OCI-LY7 (cell line): ENCODE measurements at regions not wholly inside any gene's neighbourhood (a gene's known extent, or its start where the extent isn't known, plus 50 kb on each side); places are given as distances from the start of the nearest gene placed in this dataset.

Experiments used
- BruUV-seq: library from RNA; stranded (reverse); fragments of 400-500 nt; replicated peaks from 2 replicates; lab custom pipeline; 2021; lab: Mats Ljungman, UMichigan
- CTCF ChIA-PET: fragments of 300-600 bp; sonication (Branson Sonifier 250); formaldehyde crosslinking; loops from one replicate; lab custom pipeline; 2022; ENCODE audit warnings: antibody characterized with exemption; ENCODE audit not compliant: unreplicated experiment; lab: Charles Lee
- POLR2A ChIA-PET: fragments of 300-600 bp; sonication (Branson Sonifier 250); formaldehyde crosslinking; loops from one replicate; lab custom pipeline; 2022; ENCODE audit warnings: antibody characterized with exemption; lab: Charles Lee
- DNase-seq: peaks from one replicate; pipeline ENCODE4 v3.0.0-alpha.2; 2015; ENCODE audit warnings: low spot score
- H2AFZ ChIP-seq: fragments of 200-600 bp; sonication (generic), shearing (Covaris generic); 2 replicates; pipeline ENCODE4 v1.6.1; 2014; ENCODE audit warnings: mild to moderate bottlenecking, antibody characterized with exemption, low read length, moderate library complexity
- H3K27ac ChIP-seq: fragments of 200-600 bp; sonication (generic); 2 replicates; pipeline ENCODE4 v1.5.1; 2014; ENCODE audit warnings: mixed run types, low read depth, mild to moderate bottlenecking, moderate library complexity, low read length, inconsistent platforms; ENCODE audit not compliant: poor library complexity, severe bottlenecking
- H3K36me3 ChIP-seq: fragments of 200-600 bp; sonication (generic); 2 replicates; pipeline ENCODE4 v1.6.1; 2014; ENCODE audit warnings: mild to moderate bottlenecking, antibody characterized with exemption, low read length, moderate library complexity, mixed read lengths; ENCODE audit not compliant: insufficient read depth
- H3K4me1 ChIP-seq: fragments of 200-600 bp; sonication (generic); 2 replicates; pipeline ENCODE4 v1.5.1; 2014; ENCODE audit warnings: mild to moderate bottlenecking, low read length; ENCODE audit not compliant: insufficient read depth, poor library complexity, severe bottlenecking
- H3K4me2 ChIP-seq: fragments of 200-600 bp; sonication (generic); 2 replicates; pipeline ENCODE4 v1.6.1; 2014; ENCODE audit warnings: mild to moderate bottlenecking, low read length
- H3K4me3 ChIP-seq: fragments of 200-600 bp; sonication (generic); 2 replicates; pipeline ENCODE4 v1.5.1; 2014; ENCODE audit warnings: mild to moderate bottlenecking, low read depth, low read length; ENCODE audit not compliant: poor library complexity, severe bottlenecking
- H3K79me2 ChIP-seq: fragments of 200-600 bp; sonication (generic); 2 replicates; pipeline ENCODE4 v1.6.1; 2016; ENCODE audit warnings: low read depth, mild to moderate bottlenecking, low read length, moderate library complexity, mixed read lengths; ENCODE audit not compliant: insufficient read depth
- H3K9me2 ChIP-seq: fragments of 200-600 bp; sonication (generic); 2 replicates; pipeline ENCODE4 v1.6.1; 2016; ENCODE audit warnings: mild to moderate bottlenecking, low read length, mixed read lengths; ENCODE audit not compliant: insufficient read depth
- H3K9me3 ChIP-seq: fragments of 200-600 bp; sonication (generic); 2 replicates; pipeline ENCODE4 v1.6.1; 2014; ENCODE audit warnings: mild to moderate bottlenecking, mixed run types, low read length, mixed read lengths
- H4K20me1 ChIP-seq: fragments of 200-600 bp; sonication (generic); 2 replicates; pipeline ENCODE4 v1.6.1; 2014; ENCODE audit warnings: mild to moderate bottlenecking, antibody characterized with exemption, low read length, moderate library complexity, mixed read lengths; ENCODE audit not compliant: insufficient read depth
- CTCF ChIP-seq: fragments of 200-600 bp; sonication (generic); conservative IDR thresholded peaks from 2 replicates; pipeline ENCODE4 v1.5.1; 2014; ENCODE audit warnings: mild to moderate bottlenecking, antibody characterized with exemption, low read length, moderate library complexity, mixed read lengths
- EZH2phosphoT487 ChIP-seq: fragments of 200-600 bp; sonication (generic); IDR thresholded peaks from 2 replicates; pipeline ENCODE4 v1.6.1; 2018; ENCODE audit warnings: low read depth, borderline replicate concordance, mild to moderate bottlenecking, mixed run types, antibody characterized with exemption, low read length, moderate library complexity, mixed read lengths
- intact Hi-C: fragments of 100-400 bp; cut with micrococcal nuclease; formaldehyde crosslinking; loops from one replicate; pipeline ENCODE4 v1.10.0; 2022; ENCODE audit not compliant: unreplicated experiment

- Histone ChIP-seq H3K9me2 (no peaks in the 10 kb centered on the region), H3K79me2 (no peaks in the 10 kb centered on the region), H3K4me2 (no peak overlapping the region), H3K9me3 (no peaks in the 10 kb centered on the region), H2AFZ (no peak overlapping the region), H3K4me3 (no peak overlapping the region), H3K4me1 (no peaks in the 10 kb centered on the region), H4K20me1 (no peaks in the 10 kb centered on the region), H3K27ac (no peak overlapping the region), H3K36me3 (no peaks in the 10 kb centered on the region)
- CTCF ChIA-PET = no interaction called here
- intact Hi-C loops = no loop called here
- POLR2A ChIA-PET = no interaction called here
- TF ChIP-seq CTCF (no peak), EZH2phosphoT487 (no peak)
- no peak for DNase-seq
- no TSS peak for BruUV-seq
Measured at GRCh38 chr6:27565839-27566779, 93.2 kb upstream of the ZNF184 start.

GRCh38 chr6:27562027-27562410 lies 89.1 kb upstream of the ZNF184 start:
- no peaks in the 10 kb centered on the region for H3K79me2 ChIP-seq
- H4K20me1 ChIP-seq = no peaks in the 10 kb centered on the region
- TF ChIP-seq CTCF (no peak), EZH2phosphoT487 (no peak)
- ChIA-PET POLR2A (interaction anchor here (0.6 kb wide), 1 partner anchor 26 kb away, joined by 3 read pairs; no protein-coding TSS in a partner anchor), CTCF (no interaction called here)
- no peak overlapping the region for H3K4me2 ChIP-seq
- H3K4me3 ChIP-seq = no peak overlapping the region
- H3K4me1 ChIP-seq = no peaks in the 10 kb centered on the region
- no peak overlapping the region for H3K27ac ChIP-seq
- no peak overlapping the region for H2AFZ ChIP-seq
- H3K36me3 ChIP-seq = no peaks in the 10 kb centered on the region
- no peak for DNase-seq
- H3K9me2 ChIP-seq = no peaks in the 10 kb centered on the region
- intact Hi-C loops = no loop called here
- no TSS peak for BruUV-seq
- H3K9me3 ChIP-seq = no peaks in the 10 kb centered on the region
